SK-N-SH (cell line): ENCODE measurements at regions not wholly inside any gene's neighbourhood (a gene's known extent, or its start where the extent isn't known, plus 50 kb on each side); places are given as distances from the start of the nearest gene placed in this dataset.
A peak's percentile ranks its signal among the peaks of the same experiment; 100 is the strongest.

Experiments used
- CHD2 ChIP-seq: fragments of 150-350 bp; IDR thresholded peaks from 2 replicates; pipeline ENCODE4 v1.6.1; 2018; ENCODE audit warnings: low read length; ENCODE audit not compliant: partially characterized antibody
- CTCF ChIP-seq: fragments of 200-600 bp; sonication (generic); IDR thresholded peaks from 2 replicates; pipeline ENCODE4 v1.6.1; 2017; ENCODE audit warnings: antibody characterized with exemption, mild to moderate bottlenecking, moderate library complexity
- EP300 ChIP-seq, 2 experiments: IDR thresholded peaks; 2 replicates each; pipeline versions ENCODE4 v1.4.0 to v1.6.1; 2012; ENCODE audit warnings: borderline replicate concordance in 1 of 2, low read depth in 1 of 2, low read length in 1 of 2
- GABPA ChIP-seq: IDR thresholded peaks from 2 replicates; pipeline ENCODE4 v1.4.0; 2012; ENCODE audit warnings: low read depth, mild to moderate bottlenecking
- GATA2 ChIP-seq: sonication (generic); formaldehyde crosslinking; IDR thresholded peaks from 2 replicates; pipeline ENCODE4 v1.5.0; 2020; ENCODE audit warnings: mild to moderate bottlenecking, missing genetic modification reagents
- IRF3 ChIP-seq: fragments of 150-350 bp; IDR thresholded peaks from 2 replicates; pipeline ENCODE4 v1.6.1; 2016; ENCODE audit warnings: mild to moderate bottlenecking, low read depth, low read length
- JUND ChIP-seq: IDR thresholded peaks from 2 replicates; pipeline ENCODE4 v1.4.0; 2012
- MAX ChIP-seq: IDR thresholded peaks from 2 replicates; pipeline ENCODE4 v1.4.0; 2012; ENCODE audit warnings: low read depth
- POLR2AphosphoS5 ChIP-seq: IDR thresholded peaks from 2 replicates; pipeline ENCODE4 v1.6.1; 2012; ENCODE audit warnings: low read depth, low read length
- USF1 ChIP-seq: IDR thresholded peaks from 2 replicates; pipeline ENCODE4 v1.4.0; 2012; ENCODE audit warnings: low read depth, borderline replicate concordance
- YY1 ChIP-seq: IDR thresholded peaks from 2 replicates; pipeline ENCODE4 v1.4.0; 2012; ENCODE audit warnings: low read depth, mild to moderate bottlenecking
- ZBTB33 ChIP-seq: IDR thresholded peaks from 2 replicates; pipeline ENCODE4 v1.4.0; 2012; ENCODE audit warnings: low read depth, borderline replicate concordance

- no peak for TF ChIP-seq POLR2AphosphoS5
- TF ChIP-seq MAX = no peak
- TF ChIP-seq ZBTB33 = no peak
- no peak for TF ChIP-seq CHD2
- TF ChIP-seq CTCF = no peak
- no peak for TF ChIP-seq JUND
- no peak for TF ChIP-seq GABPA
- TF ChIP-seq EP300 (IDR thresholded peaks at IDR 0.05; ENCODE audit: borderline replicate concordance in 1 of 2, low read depth in 1 of 2, low read length in 1 of 2) = no peak
- no peak for TF ChIP-seq IRF3
- TF ChIP-seq YY1 = no peak
- TF ChIP-seq GATA2 (CRISPR knock-in tag) = peak; percentile 74
- no peak for TF ChIP-seq USF1
Observed at GRCh38 chr20:57877131-57877824, 167.5 kb upstream of the PMEPA1 start.
